Right lobe of liver (tissue), 6 donors: ENCODE measurements at regions not wholly inside any gene's neighbourhood (a gene's known extent, or its start where the extent isn't known, plus 50 kb on each side); places are given as distances from the start of the nearest gene placed in this dataset.
"Not testable (repeated sequence)": the region's sequence is repeated elsewhere in the genome, so short reads cannot be mapped to it uniquely, and the experiment has no call there.

Source experiments
- ATAC-seq, 4 donors: fragments of 200-7000 bp; cut with Tn5 transposase; one replicate each; pipeline ENCODE4 v1.9.1; 2020; ENCODE audit warnings: mild to moderate bottlenecking in 4 of 4, moderate library complexity in 4 of 4
- DNase-seq, 3 donors: peaks; one replicate each; pipeline ENCODE4 v3.0.0-alpha.2; 2020
- H3K27ac ChIP-seq, 3 donors: fragments of 200-600 bp; one replicate each; pipeline ENCODE4 v1.8.0; 2022
- H3K27me3 ChIP-seq, 2 donors: fragments of 200-600 bp; one replicate each; pipeline ENCODE4 v1.8.0; 2022
- H3K36me3 ChIP-seq, 4 donors: fragments of 200-600 bp; sonication (generic) in 1 of 4; one replicate each; pipeline versions ENCODE4 v1.5.1 to v1.8.0; 2017 to 2022; ENCODE audit warnings: control low read depth in 1 of 4
- H3K4me1 ChIP-seq, 4 donors: fragments of 200-600 bp; sonication (generic) in 1 of 4; one replicate each; pipeline versions ENCODE4 v1.5.1 to v1.8.0; 2017 to 2022; ENCODE audit warnings: control low read depth in 1 of 4
- H3K4me3 ChIP-seq, 3 donors: fragments of 200-600 bp; one replicate each; pipeline ENCODE4 v1.8.0; 2022
- H3K9me3 ChIP-seq, 4 donors: fragments of 200-600 bp; sonication (generic) in 1 of 4; one replicate each; pipeline versions ENCODE4 v1.5.1 to v1.8.0; 2017 to 2022; ENCODE audit warnings: control low read depth in 1 of 4
- CTCF ChIP-seq, 4 donors: fragments of 200-600 bp in 3 of 4; fragments of 450-650 bp in 1 of 4; IDR thresholded peaks; one replicate each; pipeline versions ENCODE4 v1.5.1 to v1.8.0; 2016 to 2022; ENCODE audit warnings: antibody characterized with exemption in 4 of 4, mild to moderate bottlenecking in 2 of 4
- POLR2A ChIP-seq: fragments of 450-650 bp; IDR thresholded peaks from one replicate; pipeline ENCODE4 v1.6.1; 2017; ENCODE audit warnings: antibody characterized with exemption, mild to moderate bottlenecking
- WGBS: methylation state at CpG from one replicate; pipeline ENCODE4 v1.1.6; 2018; ENCODE audit warnings: low coverage, low lambda C conversion rate; ENCODE audit not compliant: insufficient coverage; ENCODE audit errors: missing lambda C conversion rate; 5-methylcytosine and 5-hydroxymethylcytosine counted together
- intact Hi-C, 2 donors: fragments of 100-400 bp; cut with DNase I; formaldehyde crosslinking; loops; one replicate each; pipeline versions ENCODE4 v1.11.2 to v1.14.1; 2022
- donor health status: DM: no; HTN: yes; CAD: no.
- donor health status: DM: no; HTN: no; CAD: no.
- donor health status: DM: no; HTN: no; CAD: no.
- donor health status: DM: no; HTN: yes; CAD: no.
- donor health status: DM: no; HTN: yes; CAD: no.

DNA sequence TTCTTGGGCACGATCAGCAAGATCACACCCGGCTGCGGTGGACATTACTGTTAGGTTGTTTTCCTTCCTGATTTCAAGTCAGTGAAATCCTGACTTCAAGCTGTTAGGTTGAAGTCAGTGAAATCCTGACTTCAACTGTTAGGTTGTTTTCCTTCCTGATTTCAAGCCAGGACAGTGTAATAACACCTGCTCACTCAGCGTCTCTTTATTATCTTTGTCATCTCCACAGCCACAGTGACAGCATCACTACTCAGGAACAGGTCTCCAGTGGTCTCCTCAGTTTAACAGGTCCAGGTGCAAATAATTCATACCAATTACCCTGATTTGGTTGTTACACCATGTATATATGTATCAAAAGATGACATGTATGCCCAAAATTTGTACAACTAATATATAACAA lies 208.1 kb upstream of the REG3G start:
- TF ChIP-seq CTCF (IDR thresholded peaks at IDR 0.05) (no peak), POLR2A (no peak)
- intact Hi-C loops, result no loop called here
- WGBS, result 59% methylated on average over 4 of the region's 4 CpGs
- DNase-seq (no peak), ATAC-seq (no peak)
- H3K27me3 ChIP-seq, result no peaks in the 10 kb centered on the region
- no peaks in the 10 kb centered on the region for H3K36me3 ChIP-seq
- no peaks in the 10 kb centered on the region for H3K9me3 ChIP-seq
- no peaks in the 10 kb centered on the region for H3K4me1 ChIP-seq
- H3K27ac ChIP-seq, result no peak overlapping the region
- H3K4me3 ChIP-seq, result no peak overlapping the region

DNA sequence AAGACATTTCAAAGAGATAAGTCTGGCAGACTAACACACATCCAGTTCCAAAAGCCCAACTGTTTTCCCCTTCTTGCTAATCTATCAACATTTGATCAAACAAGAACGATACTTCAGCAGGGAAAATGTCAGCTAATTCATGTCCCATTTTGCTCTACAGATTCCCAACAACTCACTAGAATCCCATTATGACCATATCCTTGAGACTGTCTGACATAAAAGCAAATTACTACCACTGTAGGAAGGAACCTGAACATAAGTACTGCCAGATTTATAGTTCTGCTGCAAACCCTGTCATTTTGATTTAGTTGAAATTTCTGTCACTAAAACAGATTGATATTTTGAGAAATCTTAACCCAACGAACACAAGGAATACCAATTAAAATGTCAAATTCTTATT lies 193.0 kb upstream of the REG3G start:
- Histone ChIP-seq H3K4me3 (no peak overlapping the region), H3K4me1 (no peaks in the 10 kb centered on the region), H3K27me3 (no peaks in the 10 kb centered on the region), H3K9me3 (no peaks in the 10 kb centered on the region), H3K36me3 (no peaks in the 10 kb centered on the region), H3K27ac (no peak overlapping the region)
- DNase-seq, result no peak
- WGBS, result 36% methylated on average over 2 of the region's 2 CpGs
- ATAC-seq, result no peak
- TF ChIP-seq CTCF (IDR thresholded peaks at IDR 0.05) (no peak), POLR2A (no peak)
- intact Hi-C loops, result no loop called here

DNA sequence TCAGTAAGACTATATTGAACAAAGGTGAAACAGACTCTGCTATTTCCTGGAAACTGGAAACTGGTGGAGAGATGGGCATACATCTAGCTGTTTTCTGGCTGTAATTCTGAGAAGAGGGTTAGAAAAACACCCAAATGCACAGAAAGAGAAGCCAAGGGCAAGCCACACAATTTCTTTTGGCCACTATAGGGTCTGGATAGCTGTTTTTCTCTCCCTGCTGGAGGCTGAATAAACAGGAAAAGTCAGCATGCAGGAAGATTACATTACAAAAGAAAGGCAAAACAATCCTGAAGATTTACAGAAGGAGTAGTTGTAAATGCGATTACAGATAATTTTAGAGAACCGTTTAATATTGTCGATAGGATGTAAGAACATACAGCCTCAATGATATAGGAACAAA lies 186.2 kb upstream of the REG3G start:
- 17% methylated on average over 3 of the region's 3 CpGs for WGBS
- no peak for TF ChIP-seq POLR2A
- TF ChIP-seq CTCF (IDR thresholded peaks at IDR 0.05), result no peak
- Histone ChIP-seq H3K4me3 (no peak overlapping the region), H3K27me3 (no peaks in the 10 kb centered on the region), H3K27ac (no peak overlapping the region), H3K4me1 (no peaks in the 10 kb centered on the region), H3K9me3 (no peaks in the 10 kb centered on the region), H3K36me3 (no peaks in the 10 kb centered on the region)
- DNase-seq (no peak), ATAC-seq (no peak)
- intact Hi-C loops, result no loop called here

GRCh38 chr2:78840311-78840710 lies 185.2 kb upstream of the REG3G start:
- H3K9me3 ChIP-seq, intact Hi-C loops, H3K36me3 ChIP-seq, H3K4me1 ChIP-seq, H3K4me3 ChIP-seq, ATAC-seq, DNase-seq, H3K27ac ChIP-seq, H3K27me3 ChIP-seq: not testable (repeated sequence)
- 50% methylated on average over 9 of the region's 10 CpGs for WGBS

- Histone ChIP-seq H3K4me1 (no peaks in the 10 kb centered on the region), H3K36me3 (no peaks in the 10 kb centered on the region), H3K27ac (no peak overlapping the region), H3K27me3 (no peaks in the 10 kb centered on the region), H3K9me3 (no peaks in the 10 kb centered on the region), H3K4me3 (no peak overlapping the region)
- WGBS, result 25% methylated on average over 4 of the region's 4 CpGs
- DNase-seq, result no peak
- no peak for ATAC-seq
- intact Hi-C loops, result no loop called here
- TF ChIP-seq POLR2A (no peak), CTCF (IDR thresholded peaks at IDR 0.05) (no peak)
Measured at GRCh38 chr2:78845664-78846185, 179.8 kb upstream of the REG3G start.
